GM18873 (cell line): ENCODE measurements at regions not wholly inside any gene's neighbourhood (a gene's known extent, or its start where the extent isn't known, plus 50 kb on each side); places are given as distances from the start of the nearest gene placed in this dataset.

ENCODE experiments used
- ATAC-seq: cut with Tn5 transposase; IDR thresholded peaks from one replicate; pipeline ENCODE4 v1.9.1; 2021; ENCODE audit warnings: mild to moderate bottlenecking, moderate library complexity, moderate number of reproducible peaks; ENCODE audit not compliant: unreplicated experiment, low FRiP score

DNA sequence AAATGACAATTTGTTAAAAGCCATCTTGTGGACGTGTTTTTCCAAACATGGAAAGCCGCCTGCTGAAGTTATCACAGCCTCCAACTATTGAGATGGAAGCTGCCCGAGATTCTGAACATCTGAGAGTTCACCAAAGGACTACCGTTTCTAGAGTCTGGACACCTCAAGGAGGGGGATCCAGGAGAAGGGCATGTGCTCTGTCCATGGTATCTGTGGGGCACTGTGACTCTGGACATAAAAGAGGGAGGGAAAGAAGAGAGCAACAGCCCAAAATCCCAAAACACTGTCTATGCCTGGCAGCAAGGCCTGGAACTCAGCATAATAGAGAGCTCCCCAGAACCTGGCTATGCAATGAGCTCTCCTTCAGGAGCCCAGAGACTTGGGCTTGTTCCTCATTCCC lies 319.9 kb downstream of the EN1 start:
- ATAC-seq, result no peak

GRCh38 chr2:118525346-118525745 lies 322.1 kb downstream of the EN1 start:
- no peak for ATAC-seq

DNA sequence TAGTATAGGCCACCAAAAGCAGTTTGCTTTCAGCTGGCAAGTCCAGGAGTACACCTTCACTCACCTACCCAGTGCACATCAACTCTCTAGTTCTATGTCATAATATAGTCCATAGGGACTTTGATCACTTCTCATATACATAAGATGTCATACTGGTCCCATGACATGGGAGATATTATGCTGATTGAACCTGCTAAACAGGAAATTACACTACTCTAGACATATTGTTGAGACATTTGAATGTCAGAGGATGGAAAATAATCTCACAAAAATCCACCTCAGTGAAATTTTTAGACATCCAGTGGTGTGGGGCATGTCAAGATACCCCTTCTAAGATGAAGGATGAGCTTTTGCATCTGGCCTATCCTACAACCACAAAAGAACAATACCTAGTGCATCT lies 322.5 kb downstream of the EN1 start:
- ATAC-seq, result no peak

GRCh38 chr2:118523761-118524160 lies 323.7 kb downstream of the EN1 start:
- ATAC-seq, result no peak

GRCh38 chr2:118521960-118522359 lies 325.5 kb downstream of the EN1 start:
- no peak for ATAC-seq

DNA sequence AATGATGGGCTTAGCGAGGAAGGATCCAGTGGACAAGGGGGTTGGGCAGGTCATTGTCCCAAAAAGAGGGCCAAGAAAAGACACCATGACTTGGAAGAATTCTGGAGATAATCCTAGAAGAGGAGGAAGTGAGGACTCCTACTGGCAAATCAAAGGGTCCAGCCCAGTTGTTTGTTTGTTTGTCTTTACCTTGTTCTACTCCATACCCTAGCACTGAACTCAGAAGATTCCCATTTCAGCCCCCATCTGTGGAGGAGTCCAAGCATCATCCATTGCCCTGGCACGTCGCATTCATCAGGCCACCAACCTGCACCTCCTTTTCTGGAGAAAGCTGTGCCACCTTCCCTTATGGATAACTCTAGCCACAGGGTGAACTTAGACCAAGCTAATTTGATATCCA lies 326.2 kb downstream of the EN1 start:
- ATAC-seq, result no peak

- no peak for ATAC-seq
Measured at GRCh38 chr2:118520246-118520645, 327.2 kb downstream of the EN1 start.

DNA sequence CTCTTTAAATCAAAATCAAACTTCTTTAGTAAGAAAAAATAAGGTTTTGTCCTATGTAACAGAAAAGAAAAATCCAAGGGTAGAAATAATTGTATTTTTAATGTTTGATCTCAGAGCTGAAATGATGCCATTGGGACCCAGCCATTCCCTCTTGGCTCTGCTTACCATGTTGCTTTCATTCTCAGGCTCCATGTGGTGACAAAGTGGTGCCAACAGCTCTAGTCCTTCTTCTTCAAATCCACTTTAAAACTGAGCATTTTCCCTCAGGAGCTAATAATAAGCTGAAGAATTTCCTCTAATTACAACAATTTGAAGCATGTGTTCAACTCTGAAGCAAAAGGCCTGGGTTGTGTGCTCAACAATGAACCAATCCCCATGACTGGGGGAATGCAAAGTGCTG lies 327.9 kb downstream of the EN1 start:
- no peak for ATAC-seq

DNA sequence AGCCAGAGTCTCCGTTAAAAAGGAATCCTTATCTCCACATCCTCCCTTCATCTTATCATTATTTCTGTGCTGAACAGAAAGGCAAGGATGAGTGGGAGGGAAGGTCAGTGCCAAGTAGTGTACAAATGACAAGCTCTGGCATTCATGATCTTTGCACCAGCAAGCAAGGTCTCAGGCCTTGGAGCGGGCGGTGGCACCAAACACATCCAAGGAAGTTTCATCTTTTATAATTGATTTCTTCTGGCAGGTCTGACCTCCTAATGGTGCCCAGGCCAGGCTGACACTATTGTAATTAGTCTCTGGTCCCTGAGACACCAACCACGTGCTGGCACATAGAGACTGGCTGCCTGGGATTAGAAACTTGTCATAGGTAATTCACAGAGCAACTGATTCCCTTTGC lies 336.6 kb downstream of the EN1 start:
- no peak for ATAC-seq

- no peak for ATAC-seq
Measured at GRCh38 chr2:118509319-118510004, 338.0 kb downstream of the EN1 start.

DNA sequence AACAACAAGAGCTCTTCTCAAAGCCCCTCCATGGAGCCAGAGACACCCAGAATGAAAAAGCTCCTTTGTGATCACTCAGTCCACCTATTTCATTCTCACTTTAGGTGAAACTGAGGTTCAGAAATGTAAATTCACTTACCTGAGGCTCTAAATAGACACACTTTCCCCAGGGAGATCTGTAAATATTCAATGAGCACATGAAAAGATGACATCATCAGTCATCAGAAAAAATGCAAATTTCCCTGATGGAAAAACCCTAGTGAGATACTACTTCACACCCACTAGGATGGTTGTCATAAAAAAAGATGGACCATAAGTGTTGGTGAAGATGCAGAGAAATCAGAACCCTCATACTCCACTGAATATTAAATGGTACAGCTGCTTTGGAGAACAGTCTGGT lies 339.2 kb downstream of the EN1 start:
- ATAC-seq, result no peak

- no peak for ATAC-seq
Measured at GRCh38 chr2:118505436-118505835, 342.0 kb downstream of the EN1 start.

DNA sequence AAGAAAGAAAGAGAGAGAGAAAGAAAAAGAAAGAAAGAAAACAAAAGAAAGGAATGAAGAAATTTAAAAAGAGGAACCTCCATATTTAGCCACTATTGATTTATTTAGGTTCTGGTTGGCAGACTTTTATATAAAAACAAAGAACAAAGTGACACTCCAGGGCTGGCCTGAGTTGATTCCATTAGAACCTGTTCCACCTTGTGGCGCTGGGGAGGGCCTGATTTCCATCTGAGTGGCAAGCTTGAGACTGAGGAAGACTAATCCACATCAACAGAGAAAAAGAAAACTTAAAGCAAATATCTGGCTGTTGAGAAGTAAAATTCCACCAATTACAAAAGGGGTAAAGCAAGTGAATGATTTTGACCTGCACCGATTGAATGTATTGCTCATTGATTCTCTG lies 345.3 kb downstream of the EN1 start:
- ATAC-seq, result no peak

DNA sequence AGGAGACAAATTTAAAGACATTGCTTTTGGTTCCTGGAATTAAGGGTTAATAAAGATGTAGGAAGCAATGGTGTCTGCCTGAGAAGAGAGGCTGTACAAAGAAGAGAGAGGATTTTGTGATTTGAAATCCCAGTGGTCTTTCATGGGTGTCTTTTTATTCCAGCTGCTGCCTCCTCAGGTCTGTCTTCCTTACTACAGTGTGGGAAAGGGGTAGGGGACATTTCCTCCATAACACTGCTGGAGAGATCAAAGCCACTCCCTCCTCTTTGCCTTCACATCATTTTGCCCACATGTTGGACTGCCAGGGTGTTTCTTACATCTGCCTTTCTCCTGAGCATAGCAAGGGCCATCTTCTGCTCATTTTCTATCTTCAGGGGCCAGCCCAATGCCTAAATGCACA lies 348.5 kb downstream of the EN1 start:
- no peak for ATAC-seq

DNA sequence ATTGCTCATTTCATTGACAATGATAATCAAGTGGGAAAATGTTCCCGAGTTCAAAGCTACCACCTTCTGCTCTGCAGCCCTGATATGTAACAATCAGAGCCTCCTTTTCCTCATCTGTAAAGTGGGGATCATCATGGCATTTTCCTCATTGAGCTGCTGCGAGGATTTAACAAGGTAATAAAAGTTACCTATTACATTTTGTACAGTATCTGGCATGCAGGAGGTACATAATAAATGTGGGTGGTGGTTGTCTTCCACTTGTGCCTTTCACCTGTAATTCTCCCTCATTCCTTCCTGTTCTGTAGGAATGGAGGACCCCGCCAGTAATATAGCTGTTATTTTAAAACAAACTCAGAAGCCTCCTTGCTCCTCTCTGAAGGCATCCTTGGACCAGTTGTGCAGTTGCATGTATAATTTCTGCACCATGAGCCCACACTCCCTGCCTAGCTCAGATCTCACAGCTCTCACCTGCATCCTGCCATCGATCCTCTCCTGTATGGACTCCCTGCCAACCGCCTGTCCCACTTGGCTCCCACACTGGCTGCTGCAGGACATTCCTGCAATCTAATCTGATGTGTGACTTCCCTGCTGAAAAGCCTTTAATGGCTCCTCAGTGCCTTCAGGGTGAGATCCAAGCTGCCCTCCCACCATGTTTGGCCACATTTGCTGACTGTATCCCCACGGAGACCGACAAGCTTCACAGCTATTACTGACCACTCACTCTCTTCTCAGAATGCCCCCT lies 350.4 kb downstream of the EN1 start:
- ATAC-seq, result no peak

DNA sequence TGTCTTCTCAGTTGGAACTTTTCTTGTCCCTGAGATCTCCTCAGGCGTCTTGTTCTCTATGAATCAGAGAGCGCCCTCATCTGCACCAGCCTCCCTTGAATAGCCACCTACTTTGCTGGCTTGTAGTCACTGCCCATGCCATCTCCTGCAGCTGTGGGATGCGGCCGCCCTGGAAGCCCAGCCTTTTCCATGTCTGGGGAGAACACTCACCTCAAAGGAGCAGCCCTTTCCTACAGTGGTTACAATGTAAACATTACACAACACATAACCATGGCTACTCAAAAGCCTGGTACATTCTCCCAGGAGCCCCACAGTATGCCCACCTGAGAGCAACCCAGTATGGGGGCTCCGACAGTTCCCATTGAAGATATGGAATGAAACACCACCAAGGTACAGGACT lies 351.0 kb downstream of the EN1 start:
- ATAC-seq, result no peak

GRCh38 chr2:118495290-118495689 lies 352.2 kb downstream of the EN1 start:
- no peak for ATAC-seq

DNA sequence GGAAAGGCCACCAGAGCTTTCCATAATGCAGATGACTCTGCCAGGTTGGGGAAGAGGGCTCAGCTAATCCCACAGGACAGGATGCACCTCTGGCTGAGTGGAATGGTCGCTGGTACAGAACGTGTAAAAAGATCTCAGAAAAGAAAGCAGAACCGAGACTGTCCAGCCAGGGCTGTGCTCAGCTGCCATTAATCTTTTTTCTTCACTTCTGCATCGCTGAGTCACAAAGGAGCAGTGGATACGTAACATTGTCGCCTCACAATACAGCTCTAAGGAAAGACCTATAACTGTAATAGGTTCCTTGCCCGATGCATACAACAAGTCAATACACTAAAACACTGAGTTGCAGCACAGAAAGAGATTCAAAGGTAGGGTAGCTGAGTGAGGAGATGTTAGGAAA lies 354.2 kb downstream of the EN1 start:
- no peak for ATAC-seq

- ATAC-seq, result no peak
Measured at GRCh38 chr2:118492335-118492734, 355.1 kb downstream of the EN1 start.

- ATAC-seq, result no peak
Measured at GRCh38 chr2:118490330-118490729, 357.1 kb downstream of the EN1 start.

DNA sequence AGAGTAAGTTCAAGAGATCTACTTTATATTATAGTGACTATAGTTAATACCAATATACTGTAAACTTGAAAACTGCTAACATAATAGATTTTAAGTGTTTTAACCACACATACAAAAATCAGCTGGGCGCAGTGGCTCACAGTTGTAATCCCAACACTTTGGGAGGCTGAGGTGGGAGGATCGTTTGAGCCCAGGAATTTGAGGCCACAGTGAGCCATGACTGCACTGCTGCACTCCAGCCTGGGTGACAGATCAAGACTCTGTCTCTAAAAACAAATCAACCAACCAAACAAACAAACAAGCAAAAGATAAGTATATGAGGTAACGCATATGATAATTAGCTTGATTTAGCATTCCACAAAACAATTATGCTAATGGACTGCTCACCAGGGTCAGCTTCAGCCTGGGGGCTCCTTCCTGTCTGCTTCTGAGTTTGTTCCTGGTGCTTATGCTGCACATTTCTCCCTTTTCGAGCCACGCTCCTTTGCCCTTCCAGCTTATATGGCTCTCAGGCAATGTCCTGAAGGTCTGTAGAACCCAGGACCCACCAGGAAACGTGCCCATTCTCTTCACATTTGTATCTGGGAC lies 357.6 kb downstream of the EN1 start:
- ATAC-seq, result no peak

DNA sequence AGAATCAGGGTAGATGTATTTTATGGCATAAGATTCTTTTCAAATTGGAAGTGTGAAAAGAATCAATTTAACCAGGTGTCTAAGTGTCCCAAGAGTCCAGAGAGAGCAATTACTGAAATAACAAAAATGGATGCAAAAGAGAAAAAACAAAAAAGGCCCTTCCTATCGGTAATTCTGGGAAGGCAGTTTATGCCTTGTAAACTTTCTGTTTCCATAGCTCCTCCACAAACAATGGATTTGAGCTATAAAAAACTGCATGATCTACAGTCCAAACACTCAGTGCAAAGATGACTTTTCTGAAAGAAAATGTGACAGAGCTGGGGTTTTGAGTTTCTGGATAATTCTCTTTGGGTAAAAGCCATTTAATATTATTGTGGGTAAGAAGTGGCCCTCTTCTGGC lies 366.1 kb downstream of the EN1 start:
- no peak for ATAC-seq
